Globus pallidus (tissue), 1 donor: ENCODE measurements at regions not wholly inside any gene's neighbourhood (a gene's known extent, or its start where the extent isn't known, plus 50 kb on each side); places are given as distances from the start of the nearest gene placed in this dataset.

ENCODE experiments used
- DNase-seq: peaks from one replicate; pipeline ENCODE4 v3.0.0-alpha.2; 2015; ENCODE audit warnings: low spot score

DNA sequence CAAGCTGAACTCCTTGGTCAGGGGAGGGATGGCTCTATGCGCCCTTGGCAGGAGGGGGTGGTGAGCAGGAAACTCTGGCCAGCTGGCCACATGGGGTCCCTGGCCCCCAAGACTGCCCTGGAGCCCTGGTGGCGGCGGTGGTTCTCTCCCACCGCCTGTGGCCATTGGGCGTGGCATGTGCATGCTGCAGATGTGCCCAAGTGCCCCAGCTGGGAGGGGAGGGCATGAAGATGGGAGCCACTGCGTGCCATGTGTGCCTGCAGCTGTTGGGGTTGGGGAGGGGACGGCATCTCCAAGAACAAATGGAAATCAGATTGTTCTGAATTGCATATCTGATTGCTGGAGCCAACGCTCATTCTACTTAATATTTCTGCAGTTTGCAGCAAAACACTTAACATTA, 115.7 kb upstream of the IGF1 start:
- DNase-seq, result no peak

DNA sequence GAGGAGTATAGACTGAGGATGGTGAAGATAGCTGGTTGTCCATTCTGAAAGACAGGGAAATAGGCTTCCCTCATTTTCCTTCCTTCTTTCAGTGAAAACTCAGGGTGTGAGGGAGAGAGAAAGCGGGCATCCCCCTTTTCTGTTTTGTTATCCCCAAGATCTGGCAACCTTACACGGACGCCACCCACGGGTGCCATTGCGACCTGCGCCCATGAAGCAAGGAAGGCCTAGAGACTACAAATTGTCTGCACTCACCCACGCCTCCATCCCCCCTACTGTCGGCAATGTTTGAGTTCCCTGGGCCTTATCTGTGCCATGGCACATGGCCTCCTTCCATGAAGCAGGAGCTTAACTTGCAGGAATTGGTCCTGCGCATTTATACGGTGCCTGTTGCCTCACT, 115.0 kb upstream of the IGF1 start:
- no peak for DNase-seq

DNA sequence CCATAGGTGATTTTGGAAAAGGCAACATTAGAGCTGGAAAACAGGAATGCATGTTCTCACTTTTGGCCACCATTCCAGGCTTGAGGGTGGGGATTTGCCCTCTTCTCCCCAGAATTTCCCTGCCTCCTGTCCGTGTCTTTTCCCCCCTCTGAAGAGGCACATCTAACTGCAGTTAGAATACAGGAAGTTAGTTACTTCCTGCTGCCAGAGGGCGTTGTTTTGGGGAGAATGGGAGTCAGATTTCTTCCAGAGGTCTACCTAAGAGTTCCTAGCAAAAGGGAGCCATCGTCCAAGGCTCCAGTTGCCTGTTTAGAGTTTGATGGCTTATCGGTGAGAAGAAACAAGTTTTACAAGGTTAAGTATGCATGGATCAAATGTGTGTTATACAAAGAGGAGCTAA, 112.8 kb upstream of the IGF1 start:
- DNase-seq, result no peak

DNA sequence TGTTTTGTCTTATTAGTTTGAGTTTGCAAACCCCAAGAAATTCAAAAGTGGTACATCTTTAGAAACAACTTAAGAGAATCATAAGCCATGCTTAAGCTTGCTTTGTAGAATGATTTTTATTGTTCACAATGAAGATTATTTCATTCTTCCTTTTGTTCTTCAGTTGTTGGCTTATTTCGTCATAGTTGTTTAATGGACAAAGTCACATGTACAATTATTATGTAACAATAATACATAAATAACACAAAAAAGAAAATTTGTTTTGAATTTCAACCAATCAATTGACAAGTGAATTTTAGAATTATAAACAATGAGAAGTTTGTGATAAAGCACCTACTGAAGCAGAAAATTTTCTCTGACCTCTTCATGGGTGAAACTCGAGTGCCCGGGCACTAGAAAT, 111.8 kb upstream of the IGF1 start:
- no peak for DNase-seq

DNA sequence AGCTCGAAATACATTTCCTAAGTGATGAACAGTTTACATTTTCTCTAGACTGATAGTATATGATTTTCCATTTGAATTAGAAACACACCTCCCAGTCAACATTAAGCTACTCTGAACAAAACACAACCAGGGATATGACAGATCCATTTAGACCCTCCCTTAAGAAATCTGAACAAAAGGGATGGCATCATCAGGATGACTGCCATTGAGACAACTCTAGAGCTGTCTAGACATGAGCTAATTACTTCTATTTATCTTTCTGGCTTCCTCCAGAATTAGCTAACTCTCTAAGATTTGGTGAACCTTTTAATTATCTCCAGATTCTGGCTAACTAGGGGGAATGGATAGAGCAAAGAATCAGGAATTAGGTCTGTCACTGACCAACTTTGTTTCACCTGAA, 92.9 kb upstream of the IGF1 start:
- DNase-seq, result no peak

DNA sequence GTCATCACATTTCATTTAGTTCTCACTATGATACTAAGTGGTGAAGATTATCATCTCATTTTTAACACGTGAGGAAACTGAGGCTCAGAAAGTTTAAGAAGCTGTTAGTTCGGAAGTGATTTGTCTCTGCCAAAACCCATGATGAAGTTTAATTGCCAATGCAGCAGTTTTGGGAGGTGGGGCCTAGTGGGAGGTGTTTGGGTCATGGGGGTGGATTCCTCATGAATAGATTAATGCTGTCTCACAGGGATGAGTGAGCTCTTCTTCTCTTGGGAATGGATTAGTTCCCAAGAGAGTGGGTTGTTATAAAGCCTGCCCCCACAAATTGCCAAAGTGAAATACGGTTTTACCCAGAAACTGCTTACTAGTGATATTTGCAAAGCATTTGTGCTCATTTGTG, 91.5 kb upstream of the IGF1 start:
- no peak for DNase-seq

DNA sequence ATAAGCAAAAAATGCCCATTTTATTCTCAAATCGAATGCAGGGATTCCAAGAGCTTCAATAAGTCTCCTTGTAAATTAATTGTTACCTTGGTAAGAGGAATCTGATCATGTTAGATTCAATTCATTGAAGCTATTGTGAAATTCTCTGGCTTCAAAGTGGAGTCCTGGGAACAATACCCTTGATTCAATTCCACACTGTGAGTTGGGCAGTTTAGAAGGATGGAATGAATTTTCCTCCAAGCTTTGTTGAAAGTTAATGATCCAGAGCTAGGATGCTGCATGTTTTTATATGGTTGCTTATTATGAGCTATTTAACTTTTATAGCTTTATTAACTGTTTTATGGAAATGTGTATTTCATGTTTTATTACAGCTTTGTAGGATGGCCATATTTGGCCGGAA, 89.9 kb upstream of the IGF1 start:
- no peak for DNase-seq

DNA sequence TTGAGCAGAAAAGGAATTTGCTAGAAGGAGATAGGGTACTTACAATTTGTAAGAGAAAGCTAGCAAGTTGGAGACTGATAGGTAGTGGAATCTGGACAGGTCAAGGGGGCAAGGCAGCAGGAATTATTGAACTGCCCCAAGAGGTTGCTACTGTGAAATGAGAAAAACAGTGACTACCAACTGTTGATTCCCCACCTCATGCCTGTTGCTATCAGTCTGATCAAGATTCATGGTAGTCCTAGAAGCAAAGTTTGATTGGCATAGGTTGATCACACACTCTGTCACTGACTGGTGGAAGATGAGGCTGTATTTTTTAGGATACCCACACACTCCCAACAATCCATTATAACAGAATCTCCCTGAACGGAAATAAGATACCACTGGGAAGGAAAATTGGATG, 89.4 kb upstream of the IGF1 start:
- DNase-seq, result no peak

DNA sequence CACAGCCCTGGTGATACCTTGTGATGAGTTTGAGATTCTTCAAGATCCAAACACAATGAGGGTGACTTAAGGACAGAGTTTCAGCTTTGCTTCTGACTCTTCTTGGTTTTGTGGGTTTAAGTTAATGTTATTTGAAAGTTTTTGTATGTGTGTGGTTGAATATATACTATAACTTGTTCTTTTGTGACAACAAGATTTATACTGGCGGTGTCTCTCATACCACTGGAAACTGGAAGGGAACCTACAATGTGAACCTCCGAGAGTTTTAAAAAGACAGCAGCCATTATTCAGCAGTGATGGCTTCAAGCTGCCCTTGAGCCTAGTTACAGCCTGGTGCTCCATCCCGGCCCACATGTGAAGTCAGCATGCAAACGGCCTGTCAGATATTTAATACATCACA, 87.9 kb upstream of the IGF1 start:
- no peak for DNase-seq

DNA sequence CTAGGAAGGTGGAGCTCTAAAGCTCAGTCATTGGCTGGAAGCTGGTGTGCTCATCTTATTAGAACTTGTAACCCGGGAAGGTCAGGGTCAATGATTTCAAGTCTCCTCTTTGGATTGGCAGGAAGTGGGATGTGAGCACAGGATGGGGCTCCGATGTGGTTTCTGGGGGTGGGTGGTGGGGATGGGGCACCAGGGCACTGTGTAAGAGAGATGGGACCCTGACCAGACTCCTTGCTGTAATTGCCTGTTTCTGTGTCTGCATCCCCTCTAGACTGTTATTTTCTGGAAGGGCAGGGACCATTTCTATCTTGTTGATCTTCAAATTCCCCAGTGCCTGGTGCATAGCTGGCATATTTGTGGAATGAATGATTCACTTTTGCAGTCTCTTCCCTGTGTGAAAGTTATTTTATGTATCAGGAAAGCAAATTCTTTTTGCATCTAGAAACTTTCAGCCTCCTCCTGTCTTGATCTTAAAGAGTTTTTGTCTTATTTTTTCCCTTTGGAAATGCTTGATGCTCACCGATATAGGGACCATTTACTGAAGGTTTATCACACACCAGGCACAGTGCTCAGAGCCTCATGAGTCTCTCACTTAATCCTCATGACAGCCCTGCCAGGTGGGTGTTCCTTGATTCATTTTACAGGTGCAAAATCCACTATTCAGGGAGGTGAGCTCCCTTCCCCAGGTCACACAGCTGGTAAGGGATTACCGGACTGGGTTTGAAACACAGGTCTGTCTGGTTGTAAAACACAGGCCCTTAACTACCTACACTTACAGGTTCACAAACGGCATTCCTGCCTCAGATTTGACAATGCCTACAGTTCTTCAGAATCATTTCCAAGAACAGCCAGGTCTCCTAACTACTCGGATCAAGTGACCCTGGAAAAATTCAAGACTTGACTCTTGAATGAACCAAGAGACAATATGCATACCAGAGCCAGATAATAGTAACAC, 86.9 kb upstream of the IGF1 start:
- no peak for DNase-seq

DNA sequence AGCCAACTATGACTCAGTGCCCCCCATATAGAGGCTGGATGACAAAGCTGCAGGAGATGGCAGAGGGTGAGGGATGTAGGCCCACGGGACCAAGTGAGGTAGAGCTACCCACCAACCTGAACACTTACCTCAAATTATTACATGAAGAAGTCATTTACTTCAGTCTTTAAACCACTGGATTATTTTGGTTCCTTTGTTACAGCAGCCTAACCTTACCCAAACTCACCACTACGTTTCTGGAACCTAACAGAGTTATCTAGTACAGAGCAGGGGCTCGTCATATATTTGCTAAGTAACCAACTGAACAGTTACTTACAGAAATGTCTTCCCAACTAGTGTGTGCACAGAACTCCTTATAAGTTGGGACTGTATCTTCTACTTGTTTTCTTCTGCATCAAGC, 85.2 kb upstream of the IGF1 start:
- no peak for DNase-seq

DNA sequence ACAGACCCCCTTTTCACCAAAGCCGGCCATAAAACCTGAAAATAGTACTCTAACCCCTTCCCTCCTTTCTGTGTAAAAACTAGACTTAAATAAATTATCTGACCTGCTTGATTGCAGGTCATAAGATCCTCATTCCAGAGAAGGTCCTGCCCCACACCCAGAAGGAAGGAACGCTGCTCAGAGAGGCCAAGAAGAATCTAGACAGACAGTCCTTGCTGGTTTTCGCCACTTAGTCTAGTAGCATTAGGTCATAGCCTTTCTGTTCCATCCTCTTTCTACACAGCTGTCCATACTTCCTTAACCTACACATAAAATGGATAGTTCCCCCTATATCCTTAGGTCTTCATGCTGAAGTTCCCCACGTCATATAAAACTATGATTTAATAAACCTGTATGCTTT, 83.7 kb upstream of the IGF1 start:
- DNase-seq, result no peak

DNA sequence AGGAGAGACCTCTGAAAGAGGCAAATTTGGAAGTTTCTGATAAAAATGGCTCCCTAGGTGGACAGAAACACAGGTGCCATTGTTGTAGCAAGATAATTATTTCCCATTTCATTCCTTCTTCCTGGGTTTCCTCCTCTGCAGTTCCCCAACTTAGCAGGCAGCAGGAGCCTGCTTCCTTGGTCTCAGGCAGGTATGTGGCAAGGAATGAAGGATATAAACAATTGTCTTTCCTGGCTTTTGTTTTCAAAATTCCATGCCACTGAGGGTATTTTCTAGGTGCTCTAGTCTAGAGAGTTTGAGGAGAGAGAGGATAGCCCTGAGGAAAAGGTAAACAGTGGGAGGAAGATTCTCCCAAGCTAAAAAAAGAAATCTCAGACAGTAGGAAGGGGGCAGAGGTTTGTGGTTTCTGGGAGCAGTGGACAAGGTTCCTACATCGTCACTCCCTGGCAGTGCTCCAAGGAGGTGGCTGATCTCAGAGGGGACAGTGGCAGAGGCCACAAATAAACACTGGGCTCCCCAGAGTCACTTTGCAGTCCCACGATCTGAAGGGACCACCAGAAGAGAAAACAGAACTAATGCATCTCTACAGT, 82.6 kb upstream of the IGF1 start:
- no peak for DNase-seq

DNA sequence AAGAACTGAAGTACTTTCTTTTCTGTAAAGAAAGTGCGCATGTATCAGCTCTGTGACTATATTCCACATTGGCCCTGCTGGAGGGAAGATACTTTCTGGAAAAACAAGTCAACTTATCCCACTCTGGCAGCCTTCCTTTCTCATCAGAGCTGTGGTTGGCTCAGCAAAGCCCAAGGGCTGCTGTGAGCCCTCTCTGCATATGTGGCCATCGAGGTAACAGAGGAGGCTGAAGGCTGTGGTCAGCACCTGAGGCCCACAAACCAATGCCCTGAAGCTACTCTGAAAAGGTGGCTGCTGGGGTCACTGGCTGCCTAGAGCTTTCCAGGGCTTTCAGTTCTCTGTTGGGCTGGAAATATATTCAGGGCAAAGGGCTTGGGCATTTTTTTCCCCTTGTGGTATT, 70.8 kb upstream of the IGF1 start:
- DNase-seq, result no peak

DNA sequence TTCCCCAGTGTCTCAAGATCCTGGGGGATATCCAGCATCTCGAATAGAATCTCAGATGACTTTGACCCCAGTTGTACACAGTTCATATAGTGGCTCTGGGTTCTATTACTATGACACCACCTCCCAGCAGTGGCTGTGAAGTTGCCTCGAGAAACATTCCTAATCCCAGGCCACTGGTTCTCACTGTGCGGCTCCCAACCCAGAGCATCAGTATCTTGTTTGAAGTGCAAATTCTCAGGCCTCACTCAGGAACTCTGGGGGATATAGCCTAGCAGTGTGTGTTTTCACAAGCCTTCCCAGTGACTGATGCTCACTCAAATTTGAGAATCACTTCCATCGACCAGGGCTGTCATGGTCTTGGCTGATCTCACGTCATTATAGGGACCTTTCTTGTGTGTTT, 69.3 kb upstream of the IGF1 start:
- DNase-seq, result no peak

DNA sequence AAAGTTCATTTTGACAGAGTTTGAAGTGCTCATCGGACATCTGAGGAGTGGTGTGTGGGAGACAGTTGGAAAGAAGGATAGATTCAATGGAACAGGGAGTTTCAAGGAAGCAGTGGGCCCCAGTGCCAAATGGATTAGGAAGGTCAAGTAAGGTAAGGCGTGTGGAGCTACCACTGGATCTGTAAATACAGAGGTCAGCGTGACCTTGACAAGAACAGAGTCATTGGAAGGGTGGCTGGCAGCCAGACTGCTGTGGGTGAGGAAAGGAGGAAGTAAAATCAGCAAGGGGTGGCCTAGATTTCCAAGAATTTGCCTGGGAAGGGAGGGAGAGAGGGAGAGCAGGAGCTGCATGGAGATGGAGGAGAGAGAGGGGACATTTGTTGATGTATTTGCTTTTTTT, 68.2 kb upstream of the IGF1 start:
- DNase-seq, result no peak

DNA sequence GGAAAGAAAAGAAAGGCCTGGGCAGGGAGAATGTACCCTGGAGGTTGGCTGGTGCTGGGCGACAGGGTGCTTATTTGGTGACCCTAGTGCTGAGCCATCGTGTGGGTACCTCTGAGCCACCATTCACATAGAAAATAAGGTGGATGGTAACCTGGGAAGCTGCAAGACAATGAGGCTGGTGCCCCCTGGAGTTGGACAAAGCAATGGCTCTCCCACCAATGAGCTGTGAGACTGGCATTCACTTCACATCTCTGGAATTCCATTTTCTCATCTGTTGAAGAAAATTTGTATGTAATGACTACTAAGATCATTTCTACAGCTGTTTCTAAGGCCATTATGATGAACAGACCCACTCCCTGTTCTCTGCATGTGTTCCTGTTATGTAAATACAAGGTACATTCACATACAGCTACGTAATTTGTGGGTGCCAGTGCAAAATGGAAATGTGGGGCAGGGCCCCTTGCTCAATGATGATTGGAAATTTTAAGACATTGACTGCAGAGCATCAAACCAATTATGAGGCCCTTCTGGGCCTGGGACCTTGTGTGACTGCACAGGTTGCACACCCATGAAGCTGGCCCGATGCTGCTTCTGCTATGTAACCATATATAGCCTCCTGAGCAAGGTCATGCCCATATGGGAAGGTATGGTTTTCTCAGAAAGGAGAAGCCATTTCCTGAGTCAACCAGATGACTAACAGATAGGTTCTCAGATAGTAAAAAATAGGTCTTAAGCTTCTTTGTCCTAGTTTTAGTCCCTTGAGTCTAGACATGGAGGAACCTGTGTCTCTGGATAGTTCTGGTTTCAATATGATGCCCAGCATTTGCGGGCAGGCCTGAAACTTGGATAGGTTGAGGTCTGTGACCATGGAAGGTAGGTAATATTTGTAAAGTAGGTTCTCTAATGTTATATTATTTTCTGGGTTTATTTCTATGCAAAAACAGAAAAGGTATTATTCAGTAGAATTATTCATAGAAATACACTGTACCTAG, 63.4 kb upstream of the IGF1 start:
- no peak for DNase-seq

DNA sequence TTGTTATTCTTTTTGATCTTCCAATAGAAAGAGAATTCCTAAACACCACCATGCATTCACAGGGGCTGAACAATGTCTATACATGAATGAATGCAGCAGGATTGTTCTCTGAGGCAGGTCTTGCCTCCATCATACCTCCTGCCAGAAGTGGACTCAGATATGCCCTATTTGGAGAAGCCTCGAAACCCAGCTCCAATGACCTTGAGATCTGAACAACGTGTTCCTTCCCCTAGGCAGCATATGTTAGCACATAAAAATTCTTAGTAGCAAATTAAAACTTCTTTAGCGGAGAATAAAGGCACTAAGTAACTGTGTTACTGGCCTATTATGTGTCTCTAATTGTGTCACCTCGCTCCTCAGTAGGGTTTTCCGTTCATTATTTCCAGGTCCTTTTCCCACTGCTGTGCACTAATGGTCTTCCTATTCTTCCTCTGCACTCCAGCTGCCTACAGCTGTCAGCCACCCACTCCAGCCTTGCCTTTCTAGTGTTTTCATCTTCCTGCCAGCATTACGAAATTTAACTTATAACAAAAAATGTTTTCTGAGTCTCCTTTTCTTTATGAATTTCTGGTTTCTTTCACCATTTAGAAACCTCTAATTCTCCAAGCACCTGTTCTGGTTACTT, 62.6 kb upstream of the IGF1 start:
- DNase-seq, result no peak

DNA sequence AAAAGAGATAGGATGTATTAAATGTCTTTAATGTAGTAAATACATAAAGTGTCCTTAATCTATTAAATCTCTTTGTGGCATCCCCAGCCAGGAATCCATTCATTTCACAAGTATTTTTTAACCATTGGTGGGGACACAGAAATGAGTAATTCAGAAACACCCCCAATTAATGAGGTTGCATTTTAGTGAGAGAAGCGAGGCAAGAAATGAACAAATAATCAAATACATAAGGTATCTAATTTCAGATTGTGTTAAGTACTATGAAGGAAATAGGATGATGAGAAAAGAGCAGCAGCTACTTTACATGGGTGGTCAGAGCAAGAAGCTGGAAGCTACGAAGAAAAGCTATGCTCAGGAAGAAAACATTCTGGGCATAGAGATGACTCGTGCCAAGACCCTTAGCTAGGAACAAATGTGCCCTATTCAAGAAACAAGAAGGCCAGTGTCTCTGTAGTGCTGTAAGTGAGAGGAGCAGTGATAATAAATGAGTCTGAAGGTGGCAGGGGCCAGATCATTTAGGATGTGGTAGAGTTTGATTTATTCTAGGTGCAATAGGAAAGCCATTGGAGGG, 60.5 kb upstream of the IGF1 start:
- DNase-seq, result no peak

DNA sequence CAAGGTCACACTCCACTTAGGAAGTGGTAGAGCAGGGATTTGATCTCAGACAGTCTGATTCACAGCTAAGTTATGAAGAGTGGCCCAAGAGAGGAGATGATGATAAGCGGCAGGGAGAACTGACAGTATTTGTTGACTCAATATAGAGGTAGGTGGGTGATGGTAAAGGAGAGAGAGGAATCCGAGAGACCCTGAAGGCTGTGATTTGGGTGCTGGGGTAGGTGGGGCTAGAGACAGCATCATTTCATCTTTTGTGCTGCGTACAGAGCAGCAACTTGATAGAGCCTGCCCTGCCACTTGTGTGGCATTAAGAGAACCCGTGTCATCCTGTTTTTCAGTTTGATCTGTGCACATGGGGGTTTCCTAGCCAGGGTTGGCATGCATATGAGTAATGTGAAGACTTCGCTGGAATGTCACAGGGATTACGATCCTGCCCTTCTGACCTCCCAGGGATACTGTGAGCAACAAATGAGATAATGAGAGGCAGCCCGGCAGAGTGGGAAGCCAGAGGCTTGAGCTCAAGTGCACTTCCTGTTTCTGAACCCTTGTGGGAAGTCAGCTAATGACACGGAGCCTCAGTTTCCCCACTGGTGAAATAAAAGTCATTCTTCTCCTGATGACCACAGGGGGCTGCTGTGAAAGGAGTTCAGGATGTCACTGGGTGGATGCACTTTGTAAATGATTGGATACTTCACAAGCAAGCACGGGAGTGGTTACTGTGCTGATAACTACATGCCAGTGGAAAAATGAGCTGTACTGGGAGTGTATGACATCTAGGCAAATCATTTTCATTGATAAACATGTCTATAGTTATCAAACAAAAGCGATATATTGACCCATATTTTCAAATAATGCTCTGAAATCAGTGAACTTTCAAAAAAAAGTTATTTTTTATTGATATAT, 59.5 kb upstream of the IGF1 start:
- DNase-seq, result no peak

DNA sequence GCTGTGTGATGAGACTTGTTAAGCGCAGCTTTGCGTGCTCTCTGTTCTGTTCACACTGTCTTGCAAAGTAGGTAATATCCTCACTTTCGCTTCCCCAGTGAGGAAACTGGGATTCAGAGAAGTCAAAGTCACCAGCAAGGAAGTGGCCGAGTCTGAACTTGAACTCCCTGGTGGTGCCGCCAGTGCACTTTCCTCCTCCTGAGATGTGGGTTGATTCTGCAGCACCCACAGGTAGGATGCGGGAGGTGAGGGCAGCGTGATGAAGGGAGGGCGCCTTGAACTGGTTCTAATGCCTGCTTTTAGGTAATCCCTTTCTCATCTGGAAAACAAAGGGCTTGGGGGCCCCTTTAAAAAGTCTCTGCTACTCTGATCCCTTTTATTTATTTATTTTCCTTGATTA, 54.9 kb upstream of the IGF1 start:
- no peak for DNase-seq
